ENCODE measurements at regions not wholly inside any gene's neighbourhood (a gene's known extent, or its start where the extent isn't known, plus 50 kb on each side); places are given as distances from the start of the nearest gene placed in this dataset.

GRCh38 chr2:144597894-144598593 lies 78.1 kb upstream of the ZEB2 start:
- no peak for DNase-seq (ENCODE audit: low read depth)
- H3K4me3 ChIP-seq (ENCODE audit: control insufficient read depth, low read depth, low read length) = no peak overlapping the region
- no peak for TF ChIP-seq CTCF (IDR thresholded peaks at IDR 0.05; ENCODE audit: control insufficient read depth, insufficient read depth, low read depth, low read length, missing control alignments)

GRCh38 chr2:144597388-144597787 lies 77.5 kb upstream of the ZEB2 start:
- TF ChIP-seq CTCF (IDR thresholded peaks at IDR 0.05; ENCODE audit: control insufficient read depth, insufficient read depth, low read depth, low read length, missing control alignments) = no peak
- no peak for DNase-seq (ENCODE audit: low read depth)
- no peak overlapping the region for H3K4me3 ChIP-seq (ENCODE audit: control insufficient read depth, low read depth, low read length)

- no peak for TF ChIP-seq CTCF (IDR thresholded peaks at IDR 0.05; ENCODE audit: control insufficient read depth, insufficient read depth, low read depth, low read length, missing control alignments)
- no peak for DNase-seq (ENCODE audit: low read depth)
- H3K4me3 ChIP-seq (ENCODE audit: control insufficient read depth, low read depth, low read length) = no peak overlapping the region
Measured at GRCh38 chr2:144596073-144596871, 76.4 kb upstream of the ZEB2 start.

- H3K4me3 ChIP-seq (ENCODE audit: control insufficient read depth, low read depth, low read length) = no peak overlapping the region
- TF ChIP-seq CTCF (IDR thresholded peaks at IDR 0.05; ENCODE audit: control insufficient read depth, insufficient read depth, low read depth, low read length, missing control alignments) = no peak
- no peak for DNase-seq (ENCODE audit: low read depth)
Measured at GRCh38 chr2:144595686-144596072, 75.8 kb upstream of the ZEB2 start.

- no peak for TF ChIP-seq CTCF (IDR thresholded peaks at IDR 0.05; ENCODE audit: control insufficient read depth, insufficient read depth, low read depth, low read length, missing control alignments)
- DNase-seq (ENCODE audit: low read depth) = no peak
Measured at GRCh38 chr2:144595279-144595678, 75.4 kb upstream of the ZEB2 start.

GRCh38 chr2:144593803-144594202 lies 73.9 kb upstream of the ZEB2 start:
- DNase-seq (ENCODE audit: low read depth) = no peak
- TF ChIP-seq CTCF (IDR thresholded peaks at IDR 0.05; ENCODE audit: control insufficient read depth, insufficient read depth, low read depth, low read length, missing control alignments) = no peak
- no peak overlapping the region for H3K4me3 ChIP-seq (ENCODE audit: control insufficient read depth, low read depth, low read length)

More at GRCh38 chr2:144595279-144595678, 75.4 kb upstream of the ZEB2 start:
- H3K4me3 ChIP-seq (ENCODE audit: control insufficient read depth, low read depth, low read length) = no peak overlapping the region
